Spleen (tissue), 11 donors: ENCODE measurements at regions not wholly inside any gene's neighbourhood (a gene's known extent, or its start where the extent isn't known, plus 50 kb on each side); places are given as distances from the start of the nearest gene placed in this dataset.

Experiments used
- DNase-seq: peaks from one replicate; pipeline ENCODE4 v3.0.0-alpha.2; 2020
- H3K27ac ChIP-seq, 8 donors: fragments of 200-600 bp; sonication (generic) in 7 of 8; 1 replicate in 4 of 8; 2 replicates in 4 of 8; pipeline versions ENCODE4 v1.5.0 to v1.8.0; 2016 to 2021; ENCODE audit warnings: inconsistent platforms in 4 of 8, mild to moderate bottlenecking in 4 of 8, moderate library complexity in 1 of 8
- H3K27me3 ChIP-seq, 7 donors: fragments of 200-600 bp; sonication (generic) in 6 of 7; replicated peaks in 1 of 7; 1 replicate in 4 of 7; 2 replicates in 3 of 7; pipeline versions ENCODE4 v1.5.0 to v1.8.0; 2016 to 2021; ENCODE audit warnings: inconsistent platforms in 3 of 7, mild to moderate bottlenecking in 1 of 7
- H3K36me3 ChIP-seq, 6 donors: fragments of 200-600 bp; sonication (generic) in 5 of 6; 1 replicate in 4 of 6; 2 replicates in 2 of 6; pipeline versions ENCODE4 v1.5.0 to v1.8.0; 2016 to 2021; ENCODE audit warnings: inconsistent platforms in 2 of 6
- H3K4me1 ChIP-seq, 6 donors: fragments of 200-600 bp; sonication (generic) in 5 of 6; 1 replicate in 3 of 6; 2 replicates in 3 of 6; pipeline versions ENCODE4 v1.5.0 to v1.8.0; 2016 to 2021; ENCODE audit warnings: inconsistent platforms in 3 of 6
- H3K4me3 ChIP-seq, 8 donors: fragments of 200-600 bp; sonication (generic) in 7 of 8; 1 replicate in 4 of 8; 2 replicates in 4 of 8; pipeline versions ENCODE4 v1.5.0 to v1.8.0; 2016 to 2021; ENCODE audit warnings: inconsistent platforms in 4 of 8, mild to moderate bottlenecking in 4 of 8, moderate library complexity in 2 of 8
- H3K9me3 ChIP-seq, 8 donors: fragments of 200-600 bp; sonication (generic) in 7 of 8; 1 replicate in 4 of 8; 2 replicates in 4 of 8; pipeline versions ENCODE4 v1.5.0 to v1.8.0; 2016 to 2021; ENCODE audit warnings: inconsistent platforms in 4 of 8
- POLR2A ChIP-seq, 3 donors: fragments of 450-650 bp; IDR thresholded peaks; one replicate each; pipeline ENCODE4 v1.5.1; 2017; ENCODE audit warnings: antibody characterized with exemption in 3 of 3, mild to moderate bottlenecking in 1 of 3
- POLR2AphosphoS5 ChIP-seq, 3 donors: sonication (generic); formaldehyde crosslinking; IDR thresholded peaks; one replicate each; pipeline ENCODE4 v1.5.1; 2017; ENCODE audit warnings: antibody characterized with exemption in 3 of 3
- WGBS, 5 donors: extraction: QIAGEN DNeasy Blood & Tissue Kit in 3 of 5; methylation state at CpG; one replicate each; pipeline versions ENCODE4 v1.1.5 to v1.1.7; 2013 to 2018; 5-methylcytosine and 5-hydroxymethylcytosine counted together
- intact Hi-C: fragments of 100-400 bp; cut with DNase I; formaldehyde crosslinking; loops from one replicate; pipeline ENCODE4 v1.15.0; 2023; ENCODE audit warnings: low total_unique reads
- TF ChIP-seq, protein P1 (sequence below), 11 experiments: fragments of 200-600 bp in 7 of 11; fragments of 450-650 bp in 4 of 11; sonication (generic) in 4 of 11; IDR thresholded peaks in 8 of 11; conservative IDR thresholded peaks in 3 of 11; 1 replicate in 7 of 11; 2 replicates in 4 of 11; pipeline versions ENCODE4 v1.4.0 to v1.8.0; 2016 to 2021; ENCODE audit warnings: antibody characterized with exemption in 11 of 11, inconsistent platforms in 4 of 11, mild to moderate bottlenecking in 1 of 11
- donor health status: healthy with polysubstance abuse.
- donor health status: DM: no; HTN: no; CAD: no; lungs with moderate emphysema.
- donor health status: DM: no; HTN: no; CAD: no.
- donor health status: Bipolar disorder and iron deficiency.
- donor health status: healthy.
- donor health status: DM: no; HTN: no; CAD: no.
- donor health status: DM: yes; HTN: yes; CAD: no.

- Histone ChIP-seq H3K9me3 (no peaks in the 10 kb centered on the region), H3K36me3 (no peaks in the 10 kb centered on the region), H3K4me3 (no peak overlapping the region), H3K27ac (no peak overlapping the region), H3K4me1 (no peaks in the 10 kb centered on the region), H3K27me3 (no peaks in the 10 kb centered on the region)
- intact Hi-C loops: no loop called here
- TF ChIP-seq, protein P1, sequence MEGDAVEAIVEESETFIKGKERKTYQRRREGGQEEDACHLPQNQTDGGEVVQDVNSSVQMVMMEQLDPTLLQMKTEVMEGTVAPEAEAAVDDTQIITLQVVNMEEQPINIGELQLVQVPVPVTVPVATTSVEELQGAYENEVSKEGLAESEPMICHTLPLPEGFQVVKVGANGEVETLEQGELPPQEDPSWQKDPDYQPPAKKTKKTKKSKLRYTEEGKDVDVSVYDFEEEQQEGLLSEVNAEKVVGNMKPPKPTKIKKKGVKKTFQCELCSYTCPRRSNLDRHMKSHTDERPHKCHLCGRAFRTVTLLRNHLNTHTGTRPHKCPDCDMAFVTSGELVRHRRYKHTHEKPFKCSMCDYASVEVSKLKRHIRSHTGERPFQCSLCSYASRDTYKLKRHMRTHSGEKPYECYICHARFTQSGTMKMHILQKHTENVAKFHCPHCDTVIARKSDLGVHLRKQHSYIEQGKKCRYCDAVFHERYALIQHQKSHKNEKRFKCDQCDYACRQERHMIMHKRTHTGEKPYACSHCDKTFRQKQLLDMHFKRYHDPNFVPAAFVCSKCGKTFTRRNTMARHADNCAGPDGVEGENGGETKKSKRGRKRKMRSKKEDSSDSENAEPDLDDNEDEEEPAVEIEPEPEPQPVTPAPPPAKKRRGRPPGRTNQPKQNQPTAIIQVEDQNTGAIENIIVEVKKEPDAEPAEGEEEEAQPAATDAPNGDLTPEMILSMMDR (IDR thresholded peaks at IDR 0.05 in 8 of 11, conservative IDR thresholded peaks at IDR 0.05 in 3 of 11): no peak
- TF ChIP-seq POLR2A (IDR thresholded peaks at IDR 0.05) (no peak), POLR2AphosphoS5 (IDR thresholded peaks at IDR 0.05) (no peak)
- WGBS, 5 donors: 52 to 63% (median 60%) methylated on average over 4 of the region's 4 CpGs
- DNase-seq: no peak
Measured at GRCh38 chr5:18772475-18772874, 1138.2 kb downstream of the TAF11L14 start.

DNA sequence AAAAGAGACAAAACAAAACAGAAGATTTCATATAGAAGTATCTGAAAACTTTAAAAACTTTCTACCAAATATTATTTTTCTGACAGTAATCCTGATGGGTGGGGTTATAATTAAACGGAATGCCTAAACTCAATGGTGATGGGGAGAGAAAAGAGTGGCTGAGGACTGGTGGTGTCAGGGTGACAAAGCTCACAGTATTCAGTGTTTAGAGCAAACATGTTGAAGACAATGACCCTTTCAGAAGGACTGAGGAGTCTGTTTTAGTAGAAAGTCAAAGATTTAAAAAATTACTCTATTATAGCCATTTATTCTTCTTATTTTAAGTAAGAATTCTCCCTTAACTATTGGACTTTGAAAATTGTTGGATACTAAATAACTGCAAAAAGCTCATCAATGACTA lies 1144.0 kb downstream of the TAF11L14 start:
- Histone ChIP-seq H3K36me3 (no peaks in the 10 kb centered on the region), H3K4me1 (no peaks in the 10 kb centered on the region), H3K27me3 (no peaks in the 10 kb centered on the region), H3K4me3 (no peak overlapping the region), H3K27ac (no peak overlapping the region), H3K9me3 (peaks cover 0 to 15% (median 10%) of the 10 kb centered on the region in 8 donors)
- no peak for DNase-seq
- no peak for TF ChIP-seq POLR2A (IDR thresholded peaks at IDR 0.05)
- TF ChIP-seq, protein P1 (IDR thresholded peaks at IDR 0.05 in 8 of 11, conservative IDR thresholded peaks at IDR 0.05 in 3 of 11): no peak
- no peak for TF ChIP-seq POLR2AphosphoS5 (IDR thresholded peaks at IDR 0.05)
- intact Hi-C loops: no loop called here
- 76 to 100% (median 87%) methylated on average over 1 of the region's 1 CpG for WGBS, 5 donors

GRCh38 chr5:18789218-18789998 lies 1155.1 kb downstream of the TAF11L14 start:
- no peaks in the 10 kb centered on the region for H3K4me1 ChIP-seq
- no peaks in the 10 kb centered on the region for H3K9me3 ChIP-seq
- no peak overlapping the region for H3K27ac ChIP-seq
- DNase-seq: no peak
- no peaks in the 10 kb centered on the region for H3K36me3 ChIP-seq
- intact Hi-C loops: no loop called here
- TF ChIP-seq, protein P1 (IDR thresholded peaks at IDR 0.05 in 8 of 11, conservative IDR thresholded peaks at IDR 0.05 in 3 of 11): no peak
- no peak for TF ChIP-seq POLR2AphosphoS5 (IDR thresholded peaks at IDR 0.05)
- 88 to 97% (median 94%) methylated on average over 1 of the region's 1 CpG for WGBS, 5 donors
- H3K4me3 ChIP-seq: no peak overlapping the region
- no peaks in the 10 kb centered on the region for H3K27me3 ChIP-seq

DNA sequence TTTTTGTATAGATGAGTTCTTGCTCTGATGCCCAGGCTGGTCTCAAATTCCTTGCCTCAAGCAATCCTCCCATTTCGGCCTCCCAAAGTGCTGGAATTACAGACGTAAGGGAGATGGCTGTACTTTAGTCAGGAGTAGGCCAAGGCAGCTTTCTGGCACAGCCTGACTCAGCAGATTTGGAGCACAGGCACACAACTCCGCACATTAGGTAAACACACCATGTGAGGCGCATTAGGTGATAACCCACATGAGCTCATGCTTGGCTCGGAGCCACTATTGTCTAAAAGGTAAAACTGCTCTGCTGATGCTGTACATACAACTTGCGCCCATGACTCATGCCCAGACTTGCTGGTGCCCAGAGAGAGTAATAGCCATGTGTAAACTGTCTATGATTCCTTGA lies 1157.9 kb downstream of the TAF11L14 start:
- WGBS, 5 donors: 83 to 92% (median 90%) methylated on average over 4 to 6 of the region's 6 CpGs
- Histone ChIP-seq H3K27me3 (no peaks in the 10 kb centered on the region), H3K36me3 (no peaks in the 10 kb centered on the region), H3K4me3 (no peak overlapping the region), H3K27ac (no peak overlapping the region), H3K4me1 (no peaks in the 10 kb centered on the region), H3K9me3 (no peaks in the 10 kb centered on the region)
- DNase-seq: no peak
- intact Hi-C loops: no loop called here
- TF ChIP-seq POLR2A (IDR thresholded peaks at IDR 0.05) (no peak), POLR2AphosphoS5 (IDR thresholded peaks at IDR 0.05) (no peak)
- TF ChIP-seq, protein P1 (IDR thresholded peaks at IDR 0.05 in 8 of 11, conservative IDR thresholded peaks at IDR 0.05 in 3 of 11): no peak
